SU-DHL-6 (cell line): ENCODE measurements at regions not wholly inside any gene's neighbourhood (a gene's known extent, or its start where the extent isn't known, plus 50 kb on each side); places are given as distances from the start of the nearest gene placed in this dataset.
"Not testable (repeated sequence)": the region's sequence is repeated elsewhere in the genome, so short reads cannot be mapped to it uniquely, and the experiment has no call there.

ENCODE experiments used
- H2AFZ ChIP-seq: fragments of 200-600 bp; sonication (generic); 2 replicates; pipeline ENCODE4 v1.6.1; 2014; ENCODE audit warnings: low read depth, mild to moderate bottlenecking, moderate library complexity, mixed read lengths, antibody characterized with exemption, low read length; ENCODE audit not compliant: severe bottlenecking
- H3F3A ChIP-seq: fragments of 200-600 bp; shearing (Covaris generic); 2 replicates; pipeline ENCODE4 v1.6.0; 2016; ENCODE audit warnings: antibody characterized with exemption, mild to moderate bottlenecking; ENCODE audit not compliant: insufficient read depth
- H3K27ac ChIP-seq: fragments of 200-600 bp; sonication (generic); 2 replicates; pipeline ENCODE4 v1.5.1; 2016; ENCODE audit warnings: low read depth, mild to moderate bottlenecking, low read length, moderate library complexity, mixed read lengths
- H3K27me3 ChIP-seq: fragments of 200-600 bp; sonication (generic), shearing (Covaris generic); 2 replicates; pipeline ENCODE4 v1.6.0; 2014; ENCODE audit warnings: mild to moderate bottlenecking, low read length
- H3K36me3 ChIP-seq: fragments of 200-600 bp; sonication (generic); 2 replicates; pipeline ENCODE4 v1.6.1; 2014; ENCODE audit warnings: mild to moderate bottlenecking, low read length, mixed read lengths
- H3K4me2 ChIP-seq: fragments of 300-600, 200-600 bp; shearing (Covaris generic), sonication (generic); 2 replicates; pipeline ENCODE4 v1.6.0; 2014; ENCODE audit warnings: low read length, low read depth, mild to moderate bottlenecking; ENCODE audit not compliant: poor library complexity, severe bottlenecking
- H3K4me3 ChIP-seq: fragments of 200-600 bp; sonication (generic); 2 replicates; pipeline ENCODE4 v1.5.1; 2014; ENCODE audit warnings: antibody characterized with exemption, low read length, mild to moderate bottlenecking, mixed read lengths; ENCODE audit not compliant: insufficient read depth, poor library complexity, severe bottlenecking
- H3K79me2 ChIP-seq: fragments of 200-600 bp; sonication (generic); 2 replicates; pipeline ENCODE4 v1.6.1; 2014; ENCODE audit warnings: mild to moderate bottlenecking, low read length, moderate library complexity; ENCODE audit not compliant: insufficient read depth
- H3K9ac ChIP-seq: fragments of 200-600 bp; sonication (generic); 2 replicates; pipeline ENCODE4 v1.7.0; 2014; ENCODE audit warnings: mild to moderate bottlenecking, low read length
- H3K9me2 ChIP-seq: fragments of 200-600 bp; sonication (generic); replicated peaks from 2 replicates; pipeline ENCODE4 v1.6.1; 2014; ENCODE audit warnings: low read length; ENCODE audit not compliant: insufficient read depth
- H3K9me3 ChIP-seq: fragments of 200-600 bp; sonication (generic); 2 replicates; pipeline ENCODE4 v1.6.1; 2014; ENCODE audit warnings: low read length, mixed read lengths; ENCODE audit not compliant: insufficient read depth
- H4K20me1 ChIP-seq: fragments of 200-600 bp; sonication (generic); 2 replicates; pipeline ENCODE4 v1.6.1; 2014; ENCODE audit warnings: low read depth, mild to moderate bottlenecking, antibody characterized with exemption, low read length, moderate library complexity, mixed read lengths
- EZH2phosphoT487 ChIP-seq: fragments of 200-600 bp; sonication (generic), shearing (Covaris generic); conservative IDR thresholded peaks from 2 replicates; pipeline ENCODE4 v1.6.1; 2018; ENCODE audit warnings: mild to moderate bottlenecking, antibody characterized with exemption, low read length, moderate library complexity, mixed read lengths
- TF ChIP-seq, protein P1 (sequence below): fragments of 200-600 bp; sonication (generic); IDR thresholded peaks from one replicate; pipeline ENCODE4 v1.5.1; 2017; ENCODE audit warnings: antibody characterized with exemption, mild to moderate bottlenecking, low read length, moderate library complexity; ENCODE audit not compliant: insufficient read depth, poor library complexity, severe bottlenecking

DNA sequence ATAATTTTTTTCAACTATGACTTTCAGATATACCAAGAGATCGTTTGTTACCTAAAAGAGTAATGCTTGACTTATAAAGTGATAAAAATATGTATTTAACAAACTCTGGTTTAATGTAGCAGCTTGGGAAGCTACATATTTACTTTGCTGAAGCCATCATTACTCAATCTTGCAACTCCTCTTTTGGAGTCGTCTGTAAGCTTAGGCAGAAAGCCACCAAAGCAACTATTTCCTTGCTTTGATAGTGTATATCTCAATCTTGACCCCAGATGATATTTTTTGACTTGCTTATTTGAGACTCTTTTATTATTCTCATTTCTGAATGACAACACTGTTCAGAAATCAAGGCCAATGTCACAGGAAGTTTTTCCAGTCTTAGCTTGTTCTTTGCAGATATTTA lies 183.0 kb downstream of the SAMD5 start:
- no peaks in the 10 kb centered on the region for H4K20me1 ChIP-seq
- no peaks in the 10 kb centered on the region for H3K9me2 ChIP-seq
- H3K79me2 ChIP-seq = no peaks in the 10 kb centered on the region
- no peaks in the 10 kb centered on the region for H3K36me3 ChIP-seq
- H3F3A ChIP-seq = no peaks in the 10 kb centered on the region
- TF ChIP-seq, protein P1, sequence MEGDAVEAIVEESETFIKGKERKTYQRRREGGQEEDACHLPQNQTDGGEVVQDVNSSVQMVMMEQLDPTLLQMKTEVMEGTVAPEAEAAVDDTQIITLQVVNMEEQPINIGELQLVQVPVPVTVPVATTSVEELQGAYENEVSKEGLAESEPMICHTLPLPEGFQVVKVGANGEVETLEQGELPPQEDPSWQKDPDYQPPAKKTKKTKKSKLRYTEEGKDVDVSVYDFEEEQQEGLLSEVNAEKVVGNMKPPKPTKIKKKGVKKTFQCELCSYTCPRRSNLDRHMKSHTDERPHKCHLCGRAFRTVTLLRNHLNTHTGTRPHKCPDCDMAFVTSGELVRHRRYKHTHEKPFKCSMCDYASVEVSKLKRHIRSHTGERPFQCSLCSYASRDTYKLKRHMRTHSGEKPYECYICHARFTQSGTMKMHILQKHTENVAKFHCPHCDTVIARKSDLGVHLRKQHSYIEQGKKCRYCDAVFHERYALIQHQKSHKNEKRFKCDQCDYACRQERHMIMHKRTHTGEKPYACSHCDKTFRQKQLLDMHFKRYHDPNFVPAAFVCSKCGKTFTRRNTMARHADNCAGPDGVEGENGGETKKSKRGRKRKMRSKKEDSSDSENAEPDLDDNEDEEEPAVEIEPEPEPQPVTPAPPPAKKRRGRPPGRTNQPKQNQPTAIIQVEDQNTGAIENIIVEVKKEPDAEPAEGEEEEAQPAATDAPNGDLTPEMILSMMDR = no peak
- no peak for TF ChIP-seq EZH2phosphoT487
- H3K27me3 ChIP-seq = no peaks in the 10 kb centered on the region
- no peak overlapping the region for H3K4me2 ChIP-seq
- H3K9ac ChIP-seq = no peak overlapping the region
- no peaks in the 10 kb centered on the region for H3K9me3 ChIP-seq
- H3K4me3 ChIP-seq = no peak overlapping the region
- H3K27ac ChIP-seq = no peak overlapping the region
- H2AFZ ChIP-seq = no peak overlapping the region

DNA sequence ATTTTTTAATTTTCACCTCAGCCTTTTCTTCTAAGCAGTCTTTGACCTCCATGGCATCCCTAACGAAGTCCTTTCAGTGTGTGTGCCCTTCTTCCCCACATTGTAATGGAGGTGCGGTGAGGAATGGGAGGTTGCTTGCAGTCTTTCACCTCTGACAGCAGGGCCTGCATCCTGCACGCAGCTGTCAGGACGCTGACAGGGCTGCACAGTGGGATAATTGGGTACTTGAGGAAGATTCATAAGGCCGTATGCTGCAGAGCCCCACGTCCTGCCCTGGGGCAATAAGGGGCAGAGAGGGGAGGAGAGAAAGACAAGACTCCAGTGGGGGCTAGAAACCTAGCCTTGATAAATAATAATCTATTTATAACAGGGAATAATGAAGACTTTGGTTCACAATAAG lies 184.7 kb downstream of the SAMD5 start:
- Histone ChIP-seq H3K4me2 (no peak overlapping the region), H3K27ac (no peak overlapping the region), H3K9ac (no peak overlapping the region), H3K27me3 (no peaks in the 10 kb centered on the region), H3K9me3 (no peaks in the 10 kb centered on the region), H3K36me3 (no peaks in the 10 kb centered on the region), H3F3A (no peaks in the 10 kb centered on the region), H4K20me1 (no peaks in the 10 kb centered on the region), H3K9me2 (no peaks in the 10 kb centered on the region), H2AFZ (no peak overlapping the region), H3K79me2 (no peaks in the 10 kb centered on the region), H3K4me3 (no peak overlapping the region)
- TF ChIP-seq, protein P1 = no peak
- TF ChIP-seq EZH2phosphoT487 = no peak

DNA sequence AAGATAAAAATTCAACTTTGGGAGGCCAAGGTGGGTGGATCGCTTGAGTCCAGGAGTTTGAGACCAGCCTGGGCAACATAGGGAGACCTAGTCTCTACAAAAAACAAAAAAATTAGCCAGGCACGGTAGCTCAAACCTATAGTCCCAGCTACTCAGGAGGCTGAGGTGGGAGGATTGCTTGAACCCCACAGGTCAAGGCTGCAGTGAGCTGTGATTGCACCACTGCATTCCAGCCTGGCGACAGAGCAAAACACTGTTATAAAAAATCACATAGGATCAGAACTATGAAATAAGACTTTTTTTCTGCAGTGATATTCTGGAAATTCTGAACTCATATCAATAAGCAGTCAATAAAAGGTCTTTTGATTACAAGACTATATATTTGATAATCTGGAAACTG lies 186.1 kb downstream of the SAMD5 start:
- not testable (repeated sequence) for H3K4me2 ChIP-seq, H3K79me2 ChIP-seq, H3K4me3 ChIP-seq, H3K27me3 ChIP-seq, H3K9ac ChIP-seq, H4K20me1 ChIP-seq, H3K9me3 ChIP-seq, H3K27ac ChIP-seq, H2AFZ ChIP-seq, H3K9me2 ChIP-seq, H3F3A ChIP-seq, H3K36me3 ChIP-seq

DNA sequence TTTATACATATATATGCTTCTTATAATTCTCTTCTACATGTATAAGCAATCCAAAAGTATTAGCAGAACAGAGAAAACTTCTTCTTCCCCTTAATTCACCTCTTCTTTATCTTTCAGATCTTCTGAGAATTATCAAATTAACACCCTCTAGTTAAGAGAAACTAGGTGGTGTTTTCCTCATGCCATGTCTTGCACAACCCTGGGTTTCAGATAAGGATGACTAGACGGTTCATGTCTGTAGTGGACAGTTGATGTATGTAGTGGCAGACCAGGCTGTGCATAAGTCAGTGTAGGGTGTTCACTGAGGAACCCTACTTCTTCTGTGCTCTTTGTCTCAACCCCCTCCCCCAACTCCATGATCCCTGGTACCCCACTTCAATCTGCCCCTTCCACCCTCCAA lies 187.3 kb downstream of the SAMD5 start:
- H3K4me2 ChIP-seq = no peak overlapping the region
- TF ChIP-seq, protein P1 = no peak
- TF ChIP-seq EZH2phosphoT487 = no peak
- H2AFZ ChIP-seq = no peak overlapping the region
- H3K9ac ChIP-seq = no peak overlapping the region
- no peaks in the 10 kb centered on the region for H3K9me3 ChIP-seq
- H4K20me1 ChIP-seq = no peaks in the 10 kb centered on the region
- no peaks in the 10 kb centered on the region for H3K36me3 ChIP-seq
- H3K27ac ChIP-seq = no peak overlapping the region
- no peaks in the 10 kb centered on the region for H3K79me2 ChIP-seq
- no peaks in the 10 kb centered on the region for H3K27me3 ChIP-seq
- H3K4me3 ChIP-seq = no peak overlapping the region
- no peaks in the 10 kb centered on the region for H3F3A ChIP-seq
- H3K9me2 ChIP-seq = no peaks in the 10 kb centered on the region
